ENCODE measurements at regions not wholly inside any gene's neighbourhood (a gene's known extent, or its start where the extent isn't known, plus 50 kb on each side); places are given as distances from the start of the nearest gene placed in this dataset.

DNA sequence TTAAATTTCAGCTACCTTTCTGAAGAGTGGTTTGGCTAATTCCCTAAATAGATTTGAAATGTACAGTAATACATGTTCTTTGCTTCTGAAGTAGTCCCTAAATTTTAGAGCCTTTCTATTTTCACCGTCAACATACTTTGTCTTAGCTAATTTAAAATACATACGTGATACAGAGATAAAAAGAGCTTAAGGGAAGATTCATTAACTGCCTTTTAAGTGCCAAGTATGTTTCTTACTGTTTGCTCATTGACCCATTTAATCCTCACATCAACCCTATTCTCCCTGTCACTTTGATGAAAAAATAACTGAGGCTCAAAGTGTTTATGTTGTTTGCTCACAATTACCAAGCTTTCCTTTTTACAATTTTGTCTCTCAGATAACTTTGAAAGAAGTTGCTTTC is 118.6 kb upstream of the CDH7 start:
- H3K4me3 ChIP-seq (ENCODE audit: low read depth, low read length), result no peak overlapping the region
- TF ChIP-seq CTCF (IDR thresholded peaks at IDR 0.05; ENCODE audit: insufficient read depth, low read length, severe bottlenecking), result no peak
- no peaks in the 10 kb centered on the region for H3K36me3 ChIP-seq (ENCODE audit: control insufficient read depth, insufficient read depth, low read length)
- DNase-seq (ENCODE audit: low read depth) (no peak), FAIRE-seq (no peak)
- no peaks in the 10 kb centered on the region for H3K27me3 ChIP-seq (ENCODE audit: control insufficient read depth, insufficient read depth, low read length)

- no peak for TF ChIP-seq CTCF (IDR thresholded peaks at IDR 0.05; ENCODE audit: insufficient read depth, low read length, severe bottlenecking)
- FAIRE-seq, result no peak
Measured at GRCh38 chr18:65631766-65632165, 119.0 kb upstream of the CDH7 start.

GRCh38 chr18:65628390-65628789 is 122.4 kb upstream of the CDH7 start:
- DNase-seq (ENCODE audit: low read depth) (no peak), FAIRE-seq (no peak)
- H3K36me3 ChIP-seq (ENCODE audit: control insufficient read depth, insufficient read depth, low read length), result no peaks in the 10 kb centered on the region
- H3K4me3 ChIP-seq (ENCODE audit: low read depth, low read length), result no peak overlapping the region
- H3K27me3 ChIP-seq (ENCODE audit: control insufficient read depth, insufficient read depth, low read length), result no peaks in the 10 kb centered on the region
- TF ChIP-seq CTCF (IDR thresholded peaks at IDR 0.05; ENCODE audit: insufficient read depth, low read length, severe bottlenecking), result no peak

More at GRCh38 chr18:65631766-65632165, 119.0 kb upstream of the CDH7 start:
- no peak overlapping the region for H3K4me3 ChIP-seq (ENCODE audit: low read depth, low read length)
- H3K27me3 ChIP-seq (ENCODE audit: control insufficient read depth, insufficient read depth, low read length), result no peaks in the 10 kb centered on the region
- no peak for DNase-seq (ENCODE audit: low read depth)
- no peaks in the 10 kb centered on the region for H3K36me3 ChIP-seq (ENCODE audit: control insufficient read depth, insufficient read depth, low read length)

- no peak overlapping the region for H3K4me3 ChIP-seq (ENCODE audit: low read depth, low read length)
- FAIRE-seq, result no peak
- H3K36me3 ChIP-seq (ENCODE audit: control insufficient read depth, insufficient read depth, low read length), result no peaks in the 10 kb centered on the region
- no peaks in the 10 kb centered on the region for H3K27me3 ChIP-seq (ENCODE audit: control insufficient read depth, insufficient read depth, low read length)
- no peak for DNase-seq (ENCODE audit: low read depth)
- TF ChIP-seq CTCF (IDR thresholded peaks at IDR 0.05; ENCODE audit: insufficient read depth, low read length, severe bottlenecking), result no peak
Measured at GRCh38 chr18:65623676-65624075, 127.1 kb upstream of the CDH7 start.

GRCh38 chr18:65622436-65622835 is 128.4 kb upstream of the CDH7 start:
- DNase-seq (ENCODE audit: low read depth) (no peak), FAIRE-seq (no peak)
- Histone ChIP-seq H3K36me3 (ENCODE audit: control insufficient read depth, insufficient read depth, low read length) (no peaks in the 10 kb centered on the region), H3K4me3 (ENCODE audit: low read depth, low read length) (no peak overlapping the region), H3K27me3 (ENCODE audit: control insufficient read depth, insufficient read depth, low read length) (no peaks in the 10 kb centered on the region)
- no peak for TF ChIP-seq CTCF (IDR thresholded peaks at IDR 0.05; ENCODE audit: insufficient read depth, low read length, severe bottlenecking)

- TF ChIP-seq CTCF (IDR thresholded peaks at IDR 0.05; ENCODE audit: insufficient read depth, low read length, severe bottlenecking), result no peak
- H3K27me3 ChIP-seq (ENCODE audit: control insufficient read depth, insufficient read depth, low read length), result no peaks in the 10 kb centered on the region
- DNase-seq (ENCODE audit: low read depth) (no peak), FAIRE-seq (no peak)
- no peak overlapping the region for H3K4me3 ChIP-seq (ENCODE audit: low read depth, low read length)
- no peaks in the 10 kb centered on the region for H3K36me3 ChIP-seq (ENCODE audit: control insufficient read depth, insufficient read depth, low read length)
Measured at GRCh38 chr18:65620076-65620696, 130.6 kb upstream of the CDH7 start.

All from bronchial epithelial cell (primary cell).